T-helper 2 cell (primary cell): ENCODE measurements at regions not wholly inside any gene's neighbourhood (a gene's known extent, or its start where the extent isn't known, plus 50 kb on each side); places are given as distances from the start of the nearest gene placed in this dataset.
A peak's percentile ranks its signal among the peaks of the same experiment; 100 is the strongest.
"Not testable (repeated sequence)": the region's sequence is repeated elsewhere in the genome, so short reads cannot be mapped to it uniquely, and the experiment has no call there.

ENCODE experiments used
- DNase-seq, 5 experiments: peaks; one replicate each; pipeline versions ENCODE4 v3.0.0 to v3.0.0-alpha.2; 2012 to 2022

- DNase-seq = no peak
These were observed 53.2 kb upstream of the SH3BP4 start for GRCh38 chr2:234898534-234899053.

- peak in 1 of 5 experiments; percentile 7 for DNase-seq
These were observed 63.4 kb upstream of the SH3BP4 start for GRCh38 chr2:234888442-234888841.

DNA sequence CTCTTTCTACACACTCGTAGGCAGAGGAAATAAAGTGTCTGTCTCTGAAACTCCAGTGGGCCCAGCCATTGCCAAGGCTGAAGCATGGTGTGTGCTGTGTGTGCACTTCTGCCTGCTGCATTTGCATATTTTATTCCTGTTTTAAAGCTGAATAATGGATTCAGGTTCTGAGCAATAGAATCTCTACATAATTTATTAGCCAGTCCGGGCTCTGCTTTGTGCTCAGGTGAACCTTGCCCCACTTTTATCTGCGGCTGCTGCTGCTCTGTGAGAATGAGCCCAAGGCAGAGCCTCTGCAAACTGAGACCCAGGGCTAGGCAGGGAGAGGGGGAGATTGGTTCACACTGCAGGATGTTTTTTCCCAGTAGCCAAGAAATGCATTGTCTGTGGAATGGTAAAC is 64.6 kb upstream of the SH3BP4 start:
- no peak for DNase-seq

DNA sequence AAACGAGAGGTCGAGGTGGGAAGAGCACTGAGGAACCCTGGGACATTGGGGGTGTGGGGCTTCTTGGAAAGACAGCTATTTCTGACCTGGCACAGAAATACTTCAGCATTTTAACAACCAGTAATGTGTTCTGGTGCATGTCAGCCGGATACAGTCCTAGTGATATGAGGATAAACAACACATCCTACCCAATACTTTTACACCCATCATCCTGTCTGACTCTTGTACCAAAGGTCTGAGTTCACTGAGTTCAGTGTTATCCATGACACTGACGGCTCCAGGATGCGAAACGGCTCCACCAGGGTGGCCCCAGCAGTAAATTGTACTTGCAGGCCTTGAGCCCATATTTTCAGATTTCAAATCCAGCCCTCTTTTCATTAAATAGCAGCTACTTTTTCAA is 65.9 kb upstream of the SH3BP4 start:
- no peak for DNase-seq

DNA sequence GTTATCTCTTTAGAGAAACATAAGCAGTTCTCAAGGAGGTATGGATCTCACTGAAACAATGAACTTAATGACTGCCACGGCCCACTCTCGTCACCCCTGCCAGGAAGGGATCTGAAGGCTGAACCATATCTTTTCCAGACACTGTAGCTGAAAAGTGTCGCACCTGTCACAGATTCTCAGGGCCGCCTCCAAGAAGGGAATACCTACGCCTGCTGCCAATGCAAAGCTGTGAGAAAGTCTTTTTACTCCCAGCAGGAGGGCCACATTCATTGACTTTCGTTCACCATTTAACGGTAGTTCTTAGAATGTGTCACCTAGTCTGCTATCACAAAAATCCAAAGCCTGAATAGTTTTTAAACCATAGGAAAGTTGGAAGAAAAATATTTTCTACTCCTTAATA is 66.7 kb upstream of the SH3BP4 start:
- DNase-seq = no peak

DNA sequence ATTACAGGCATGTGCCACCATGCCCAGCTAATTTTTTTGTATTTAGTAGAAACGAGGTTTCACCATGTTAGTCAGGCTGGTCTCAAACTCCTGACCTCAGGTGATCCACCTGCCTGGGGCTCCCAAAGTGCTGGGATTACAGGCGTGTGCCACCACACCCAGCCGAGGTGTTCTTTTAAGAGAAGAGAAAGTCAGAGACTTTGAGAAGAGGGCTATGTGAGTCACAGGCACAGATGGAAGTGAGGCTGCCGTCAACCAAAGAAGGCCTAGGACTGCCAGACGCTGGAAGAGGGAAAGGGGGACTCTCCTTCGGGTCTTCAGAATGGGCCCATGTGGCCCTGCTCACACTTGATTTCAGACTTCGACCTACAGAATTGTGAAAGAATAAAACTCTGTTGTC is 67.2 kb upstream of the SH3BP4 start:
- DNase-seq = no peak

GRCh38 chr2:234881413-234882241 is 70.2 kb upstream of the SH3BP4 start:
- DNase-seq = peak in 2 of 5 experiments; percentile 14 to 63

DNA sequence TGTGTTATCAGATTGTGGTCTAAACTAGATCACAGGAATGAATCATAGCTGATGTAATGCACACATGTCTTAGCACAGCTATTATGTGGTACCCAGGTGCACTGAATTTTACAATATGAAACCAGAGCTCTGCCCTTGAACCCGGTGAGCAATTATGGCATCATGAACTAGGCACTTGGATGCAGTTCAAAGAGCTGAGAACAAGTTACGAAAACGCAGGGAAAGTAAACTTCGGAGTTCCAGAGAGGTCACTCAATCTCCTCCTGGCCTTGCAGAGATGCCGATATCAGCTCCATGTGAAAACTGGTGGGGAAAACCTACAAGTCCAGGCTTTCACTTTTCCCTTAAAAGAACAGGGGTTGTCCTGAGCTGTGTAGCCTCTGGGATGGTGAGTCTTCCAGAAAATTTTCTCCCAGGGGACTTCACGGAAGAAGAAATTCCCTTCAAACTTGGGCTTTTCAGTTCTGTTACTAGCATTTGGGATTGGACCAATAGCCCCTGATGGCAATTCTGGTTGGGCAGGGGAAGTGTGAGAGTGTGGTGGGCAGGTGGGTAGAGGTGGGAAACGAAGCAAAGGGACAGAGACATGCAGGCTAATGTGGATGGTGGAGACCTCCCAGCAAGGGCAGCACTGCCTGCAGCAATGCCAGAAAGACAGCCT is 71.1 kb upstream of the SH3BP4 start:
- peak in 1 of 5 experiments; percentile 86 for DNase-seq

DNA sequence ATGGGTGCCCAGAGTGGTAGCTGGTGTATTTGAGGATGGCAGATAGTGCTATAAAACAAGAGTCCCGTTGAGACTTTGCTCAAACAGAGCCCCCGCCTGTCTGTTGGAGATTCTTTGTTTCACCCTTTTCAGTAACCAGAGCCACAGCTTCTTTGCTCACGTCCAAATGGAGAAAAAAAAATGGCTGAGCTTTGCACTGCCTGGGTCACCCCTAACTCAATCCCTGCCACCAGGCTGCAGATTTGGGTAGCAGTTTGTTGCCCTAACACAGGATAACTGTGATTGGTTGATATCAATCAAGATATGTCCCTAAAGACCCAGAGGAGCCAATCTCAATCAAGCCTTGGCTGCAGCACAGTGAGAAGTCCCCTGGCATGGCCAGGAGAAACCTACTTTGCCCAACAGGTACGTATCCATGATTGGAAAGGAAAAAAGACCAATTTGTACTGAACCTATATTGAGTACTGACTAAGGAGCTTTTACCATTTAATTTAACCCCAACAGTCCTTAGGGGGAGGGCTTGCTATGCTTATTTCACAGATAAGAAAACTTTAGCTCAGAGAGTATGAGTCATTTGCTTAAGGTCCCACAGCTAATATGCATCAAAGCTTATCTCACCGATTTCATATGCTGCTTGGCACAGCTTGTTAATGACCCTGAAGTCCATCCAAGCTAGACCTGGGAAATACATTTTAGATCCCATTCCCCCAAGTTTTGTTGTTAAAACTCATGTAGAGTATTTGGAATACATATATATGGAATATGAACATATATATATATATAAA is 72.0 kb upstream of the SH3BP4 start:
- peak in 1 of 5 experiments; percentile 80 for DNase-seq

GRCh38 chr2:234876621-234877020 is 75.2 kb upstream of the SH3BP4 start:
- not testable (repeated sequence) for DNase-seq

- no peak for DNase-seq
These were observed 77.3 kb upstream of the SH3BP4 start for GRCh38 chr2:234874347-234875046.

- no peak for DNase-seq
These were observed 78.0 kb upstream of the SH3BP4 start for GRCh38 chr2:234873828-234874173.

GRCh38 chr2:234873103-234873827 is 78.6 kb upstream of the SH3BP4 start:
- DNase-seq = no peak

GRCh38 chr2:234869969-234870368 is 81.8 kb upstream of the SH3BP4 start:
- DNase-seq = no peak

GRCh38 chr2:234869164-234869563 is 82.7 kb upstream of the SH3BP4 start:
- DNase-seq = no peak

DNA sequence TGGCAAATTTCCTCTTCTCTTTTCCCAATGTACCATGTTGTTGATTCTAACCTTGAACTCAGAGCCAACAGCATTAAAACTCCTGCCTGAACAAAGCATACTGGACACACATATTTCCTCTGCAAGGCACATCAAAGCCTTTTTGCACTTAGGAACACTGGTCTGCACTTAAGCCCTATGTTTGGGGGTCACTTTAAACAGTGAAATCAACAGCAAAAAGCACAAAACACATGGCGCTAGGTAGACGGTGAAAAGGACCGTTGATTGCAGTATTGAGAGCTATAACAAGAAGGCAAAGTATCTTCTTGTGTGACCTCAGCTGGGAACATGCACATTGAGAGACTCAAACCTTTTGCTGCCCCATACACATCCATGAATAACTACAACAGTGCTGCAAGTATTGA is 83.9 kb upstream of the SH3BP4 start:
- no peak for DNase-seq

DNA sequence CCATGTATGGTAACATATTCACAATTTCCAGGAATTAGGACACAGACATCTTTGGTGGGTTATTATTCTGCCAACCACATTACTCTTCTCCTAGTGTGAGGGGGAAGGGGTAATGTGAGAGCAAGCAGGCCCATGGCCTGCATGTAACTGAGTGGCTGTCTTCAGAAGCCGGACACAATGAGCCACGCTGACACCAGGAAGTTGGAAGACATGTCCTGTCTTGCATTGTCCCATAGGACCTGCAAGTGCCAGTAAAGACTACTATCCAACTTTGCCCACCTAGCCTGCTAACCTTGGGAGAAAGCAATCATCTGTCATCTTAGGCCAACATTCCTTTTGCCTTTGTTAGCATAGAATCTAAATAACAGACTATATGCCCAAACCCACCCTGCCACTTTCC is 86.2 kb upstream of the SH3BP4 start:
- no peak for DNase-seq

GRCh38 chr2:234865040-234865439 is 86.8 kb upstream of the SH3BP4 start:
- DNase-seq = no peak

DNA sequence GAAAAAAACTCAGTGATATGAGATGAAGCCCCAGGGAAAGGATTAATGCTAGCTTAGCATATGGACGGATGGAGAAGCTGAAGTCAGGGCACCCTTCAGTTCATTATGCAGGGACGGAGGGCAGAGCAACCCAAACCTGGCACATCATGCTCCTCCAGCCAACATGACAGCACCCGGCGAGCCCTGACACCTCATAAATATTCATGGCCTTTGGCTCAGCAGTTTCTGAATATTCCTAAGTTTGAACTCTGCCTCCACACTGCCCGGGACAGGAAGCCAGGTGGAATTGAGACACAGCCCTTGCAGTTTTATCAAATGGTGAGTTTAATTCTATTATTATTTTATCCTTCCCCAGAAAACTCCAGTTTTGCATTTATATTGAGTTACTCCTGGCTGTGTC is 87.3 kb upstream of the SH3BP4 start:
- no peak for DNase-seq

GRCh38 chr2:234863043-234863934 is 88.5 kb upstream of the SH3BP4 start:
- DNase-seq = no peak
